DOHH2 (cell line): ENCODE measurements at regions not wholly inside any gene's neighbourhood (a gene's known extent, or its start where the extent isn't known, plus 50 kb on each side); places are given as distances from the start of the nearest gene placed in this dataset.

ENCODE experiments used
- H3F3A ChIP-seq: fragments of 200-600 bp; sonication (generic), shearing (Covaris generic); 2 replicates; pipeline ENCODE4 v1.6.0; 2016; ENCODE audit warnings: antibody characterized with exemption, mild to moderate bottlenecking; ENCODE audit not compliant: control insufficient read depth, insufficient read depth
- H3K27ac ChIP-seq: fragments of 200-600 bp; sonication (generic); 2 replicates; pipeline ENCODE4 v1.5.1; 2014; ENCODE audit warnings: low read depth, mild to moderate bottlenecking, low read length, moderate library complexity
- H3K27me3 ChIP-seq: fragments of 200-600 bp; sonication (generic); 2 replicates; pipeline ENCODE4 v1.6.1; 2014; ENCODE audit warnings: mild to moderate bottlenecking, low read length, mixed read lengths; ENCODE audit not compliant: control insufficient read depth
- H3K36me3 ChIP-seq: fragments of 200-600 bp; sonication (generic); 2 replicates; pipeline ENCODE4 v1.6.1; 2014; ENCODE audit warnings: mild to moderate bottlenecking, low read length, moderate library complexity, mixed read lengths; ENCODE audit not compliant: control insufficient read depth
- H3K4me1 ChIP-seq: fragments of 200-600 bp; sonication (generic); 2 replicates; pipeline ENCODE4 v1.6.1; 2014; ENCODE audit warnings: mild to moderate bottlenecking, low read length, mixed read lengths; ENCODE audit not compliant: control insufficient read depth
- H3K4me2 ChIP-seq: fragments of 200-600 bp; sonication (generic); 2 replicates; pipeline ENCODE4 v1.6.0; 2014; ENCODE audit warnings: mild to moderate bottlenecking, low read length, moderate library complexity
- H3K4me3 ChIP-seq: fragments of 200-600 bp; sonication (generic); 2 replicates; pipeline ENCODE4 v1.5.1; 2014; ENCODE audit warnings: mild to moderate bottlenecking, low read length, mixed read lengths
- H3K79me2 ChIP-seq: fragments of 200-600 bp; sonication (generic); 2 replicates; pipeline ENCODE4 v1.6.1; 2014; ENCODE audit warnings: mild to moderate bottlenecking, low read length, mixed read lengths; ENCODE audit not compliant: control insufficient read depth
- H3K9me2 ChIP-seq: fragments of 200-600 bp; sonication (generic); replicated peaks from 2 replicates; pipeline ENCODE4 v1.6.1; 2014; ENCODE audit warnings: mild to moderate bottlenecking, low read length, mixed read lengths; ENCODE audit not compliant: control insufficient read depth
- H3K9me3 ChIP-seq: fragments of 200-600 bp; sonication (generic); 2 replicates; pipeline ENCODE4 v1.6.1; 2014; ENCODE audit warnings: antibody characterized with exemption, low read length, mixed read lengths; ENCODE audit not compliant: control insufficient read depth, insufficient read depth
- H4K20me1 ChIP-seq: fragments of 200-600 bp; sonication (generic); 2 replicates; pipeline ENCODE4 v1.6.0; 2014; ENCODE audit warnings: low read depth, mild to moderate bottlenecking, antibody characterized with exemption, low read length, moderate library complexity; ENCODE audit not compliant: control insufficient read depth, insufficient read depth
- CTCF ChIP-seq: fragments of 200-600 bp; sonication (generic); IDR thresholded peaks from one replicate; pipeline ENCODE4 v1.5.1; 2014; ENCODE audit warnings: antibody characterized with exemption, mild to moderate bottlenecking, low read depth, low read length; ENCODE audit not compliant: poor library complexity, severe bottlenecking
- EZH2phosphoT487 ChIP-seq: fragments of 200-600 bp; sonication (generic); IDR thresholded peaks from 2 replicates; pipeline ENCODE4 v1.6.1; 2017; ENCODE audit warnings: borderline replicate concordance, mild to moderate bottlenecking, antibody characterized with exemption, low read length, moderate library complexity, mixed read lengths

GRCh38 chr6:169051371-169051770 lies 202.3 kb downstream of the THBS2 start:
- H3K9me2 ChIP-seq = no peaks in the 10 kb centered on the region
- TF ChIP-seq EZH2phosphoT487 = no peak
- no peak for TF ChIP-seq CTCF
- H3K36me3 ChIP-seq = no peaks in the 10 kb centered on the region
- no peak overlapping the region for H3K27ac ChIP-seq
- H3K79me2 ChIP-seq = no peaks in the 10 kb centered on the region
- H4K20me1 ChIP-seq = no peaks in the 10 kb centered on the region
- no peak overlapping the region for H3K4me3 ChIP-seq
- H3K4me2 ChIP-seq = no peak overlapping the region
- no peaks in the 10 kb centered on the region for H3K9me3 ChIP-seq
- no peaks in the 10 kb centered on the region for H3F3A ChIP-seq
- H3K27me3 ChIP-seq = no peaks in the 10 kb centered on the region
- no peaks in the 10 kb centered on the region for H3K4me1 ChIP-seq

- Histone ChIP-seq H3K79me2 (no peaks in the 10 kb centered on the region), H3K27me3 (no peaks in the 10 kb centered on the region), H3K36me3 (no peaks in the 10 kb centered on the region), H3K27ac (no peak overlapping the region), H3K4me2 (no peak overlapping the region), H4K20me1 (no peaks in the 10 kb centered on the region), H3K4me3 (no peak overlapping the region), H3K4me1 (no peaks in the 10 kb centered on the region), H3F3A (no peaks in the 10 kb centered on the region), H3K9me2 (no peaks in the 10 kb centered on the region), H3K9me3 (no peaks in the 10 kb centered on the region)
- TF ChIP-seq CTCF (no peak), EZH2phosphoT487 (no peak)
These were observed 204.8 kb downstream of the THBS2 start for GRCh38 chr6:169048865-169049205.

GRCh38 chr6:169048185-169048864 lies 205.3 kb downstream of the THBS2 start:
- no peak overlapping the region for H3K4me2 ChIP-seq
- no peaks in the 10 kb centered on the region for H3F3A ChIP-seq
- no peak overlapping the region for H3K4me3 ChIP-seq
- H3K27ac ChIP-seq = no peak overlapping the region
- no peaks in the 10 kb centered on the region for H3K79me2 ChIP-seq
- TF ChIP-seq CTCF = no peak
- TF ChIP-seq EZH2phosphoT487 = no peak
- H3K9me3 ChIP-seq = no peaks in the 10 kb centered on the region
- no peaks in the 10 kb centered on the region for H3K27me3 ChIP-seq
- H3K4me1 ChIP-seq = no peaks in the 10 kb centered on the region
- H3K36me3 ChIP-seq = no peaks in the 10 kb centered on the region
- H4K20me1 ChIP-seq = no peaks in the 10 kb centered on the region
- H3K9me2 ChIP-seq = no peaks in the 10 kb centered on the region
